Ovary (tissue), 3 donors: ENCODE measurements at regions not wholly inside any gene's neighbourhood (a gene's known extent, or its start where the extent isn't known, plus 50 kb on each side); places are given as distances from the start of the nearest gene placed in this dataset.

Experiments
- EP300 ChIP-seq: sonication (generic); formaldehyde crosslinking; IDR thresholded peaks from one replicate; pipeline ENCODE4 v1.6.1; 2017; ENCODE audit warnings: antibody characterized with exemption
- TF ChIP-seq, protein P1 (sequence below), 3 donors: fragments of 450-650 bp in 2 of 3; fragments of 200-600 bp in 1 of 3; IDR thresholded peaks; one replicate each; pipeline versions ENCODE4 v1.5.1 to v1.8.0; 2016 to 2022; ENCODE audit warnings: antibody characterized with exemption in 3 of 3, mild to moderate bottlenecking in 1 of 3
- donor health status: DM: no; HTN: no; CAD: no.

DNA sequence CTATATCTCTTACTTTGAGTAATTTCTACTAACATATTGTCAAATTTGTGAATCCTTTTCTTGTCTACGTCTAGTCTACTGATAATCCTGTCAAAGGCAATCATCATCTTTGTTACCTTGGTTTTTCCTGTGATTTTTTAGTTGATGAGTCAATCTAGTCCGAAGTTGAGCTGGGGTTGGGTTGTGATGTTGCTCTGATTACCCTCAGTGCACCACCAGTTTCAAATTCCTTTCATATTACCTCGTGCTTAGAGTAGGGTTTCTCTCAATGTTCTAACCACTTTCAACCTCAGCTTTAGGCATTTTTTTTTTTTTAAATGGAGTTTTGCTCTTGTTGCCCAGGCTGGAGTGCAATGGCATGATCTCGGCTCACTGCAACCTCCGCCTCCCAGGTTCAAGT, 186.8 kb downstream of the BTG1 start:
- no peak for TF ChIP-seq EP300
- TF ChIP-seq, protein P1, sequence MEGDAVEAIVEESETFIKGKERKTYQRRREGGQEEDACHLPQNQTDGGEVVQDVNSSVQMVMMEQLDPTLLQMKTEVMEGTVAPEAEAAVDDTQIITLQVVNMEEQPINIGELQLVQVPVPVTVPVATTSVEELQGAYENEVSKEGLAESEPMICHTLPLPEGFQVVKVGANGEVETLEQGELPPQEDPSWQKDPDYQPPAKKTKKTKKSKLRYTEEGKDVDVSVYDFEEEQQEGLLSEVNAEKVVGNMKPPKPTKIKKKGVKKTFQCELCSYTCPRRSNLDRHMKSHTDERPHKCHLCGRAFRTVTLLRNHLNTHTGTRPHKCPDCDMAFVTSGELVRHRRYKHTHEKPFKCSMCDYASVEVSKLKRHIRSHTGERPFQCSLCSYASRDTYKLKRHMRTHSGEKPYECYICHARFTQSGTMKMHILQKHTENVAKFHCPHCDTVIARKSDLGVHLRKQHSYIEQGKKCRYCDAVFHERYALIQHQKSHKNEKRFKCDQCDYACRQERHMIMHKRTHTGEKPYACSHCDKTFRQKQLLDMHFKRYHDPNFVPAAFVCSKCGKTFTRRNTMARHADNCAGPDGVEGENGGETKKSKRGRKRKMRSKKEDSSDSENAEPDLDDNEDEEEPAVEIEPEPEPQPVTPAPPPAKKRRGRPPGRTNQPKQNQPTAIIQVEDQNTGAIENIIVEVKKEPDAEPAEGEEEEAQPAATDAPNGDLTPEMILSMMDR (IDR thresholded peaks at IDR 0.05) = no peak
